ENCODE measurements at regions not wholly inside any gene's neighbourhood (a gene's known extent, or its start where the extent isn't known, plus 50 kb on each side); places are given as distances from the start of the nearest gene placed in this dataset.

DNA sequence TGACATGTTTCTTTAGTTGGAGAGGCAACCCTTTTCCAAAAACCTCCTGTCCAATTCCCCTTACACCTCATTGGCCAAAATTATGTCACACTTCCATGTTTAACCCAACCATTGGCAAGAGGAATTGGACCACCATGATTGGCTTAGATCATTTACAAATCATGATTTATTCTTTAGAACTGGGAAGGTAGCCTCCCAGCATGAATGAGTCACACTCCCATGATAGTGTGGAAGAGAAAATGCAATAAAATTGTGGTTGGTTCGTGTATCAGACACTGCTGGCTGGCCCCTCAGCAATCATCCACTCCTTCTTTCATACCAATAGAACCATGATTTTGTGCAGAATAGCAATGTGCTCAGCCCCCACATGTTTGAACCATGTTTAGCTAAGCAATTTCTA lies 156.6 kb upstream of the ACVR2A start:
- peaks cover 9 to 22% (median 9%) of the 10 kb centered on the region in 3 experiments; a peak in 6 of 7 replicates for H3K36me3 Mint-ChIP-seq (ENCODE audit: insufficient read depth in 1 of 3, low read depth in 3 of 3)
- no peak for DNase-seq
- no peak overlapping the region for H3K23ac ChIP-seq (ENCODE audit: insufficient read length, low read depth, low read length)
- H4K20me1 ChIP-seq (ENCODE audit: control insufficient read depth, insufficient read depth, insufficient read length), result no peaks in the 10 kb centered on the region
- no peak overlapping the region for H3T11ph ChIP-seq (ENCODE audit: low read length)
- no peaks in the 10 kb centered on the region for H3K4me1 ChIP-seq (ENCODE audit: insufficient read depth, low read length)
- H3K4me1 Mint-ChIP-seq, result peaks cover 10 to 16% of the 10 kb centered on the region in 2 experiments
- peaks cover 13 to 20% of the 10 kb centered on the region in 2 experiments; a peak in 4 of 5 replicates for H3K9me3 Mint-ChIP-seq
- no peaks in the 10 kb centered on the region for H3K79me2 ChIP-seq (ENCODE audit: insufficient read depth, low read length)
- H2BK12ac ChIP-seq (ENCODE audit: insufficient read length, low read depth, low read length), result no peak overlapping the region
- no peak overlapping the region for H3K14ac ChIP-seq (ENCODE audit: insufficient read depth, low read length)
- no peak overlapping the region for H3K18ac ChIP-seq (ENCODE audit: insufficient read length, low read depth, low read length)
- no peaks in the 10 kb centered on the region for H3K27me3 ChIP-seq (ENCODE audit: insufficient read depth, low read length)
- H3K56ac ChIP-seq (ENCODE audit: insufficient read length, low read depth, low read length), result no peak overlapping the region
- H3K27ac ChIP-seq (ENCODE audit: insufficient read length, low read depth, low read length), result no peak overlapping the region
- H3K4ac ChIP-seq (ENCODE audit: low read depth, low read length), result no peak overlapping the region
- H3K9ac ChIP-seq (ENCODE audit: extremely low read depth, insufficient read length, low read length), result no peak overlapping the region
- no peak overlapping the region for H3K4me2 ChIP-seq (ENCODE audit: insufficient read depth, insufficient read length, low read length)
- peaks cover 5% of the 10 kb centered on the region for H3K9me3 ChIP-seq (ENCODE audit: control insufficient read depth, low read depth, low read length)
- TF ChIP-seq, protein P1, sequence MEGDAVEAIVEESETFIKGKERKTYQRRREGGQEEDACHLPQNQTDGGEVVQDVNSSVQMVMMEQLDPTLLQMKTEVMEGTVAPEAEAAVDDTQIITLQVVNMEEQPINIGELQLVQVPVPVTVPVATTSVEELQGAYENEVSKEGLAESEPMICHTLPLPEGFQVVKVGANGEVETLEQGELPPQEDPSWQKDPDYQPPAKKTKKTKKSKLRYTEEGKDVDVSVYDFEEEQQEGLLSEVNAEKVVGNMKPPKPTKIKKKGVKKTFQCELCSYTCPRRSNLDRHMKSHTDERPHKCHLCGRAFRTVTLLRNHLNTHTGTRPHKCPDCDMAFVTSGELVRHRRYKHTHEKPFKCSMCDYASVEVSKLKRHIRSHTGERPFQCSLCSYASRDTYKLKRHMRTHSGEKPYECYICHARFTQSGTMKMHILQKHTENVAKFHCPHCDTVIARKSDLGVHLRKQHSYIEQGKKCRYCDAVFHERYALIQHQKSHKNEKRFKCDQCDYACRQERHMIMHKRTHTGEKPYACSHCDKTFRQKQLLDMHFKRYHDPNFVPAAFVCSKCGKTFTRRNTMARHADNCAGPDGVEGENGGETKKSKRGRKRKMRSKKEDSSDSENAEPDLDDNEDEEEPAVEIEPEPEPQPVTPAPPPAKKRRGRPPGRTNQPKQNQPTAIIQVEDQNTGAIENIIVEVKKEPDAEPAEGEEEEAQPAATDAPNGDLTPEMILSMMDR (conservative IDR thresholded peaks at IDR 0.05), result no peak
- H3K4me3 Mint-ChIP-seq, result no peak overlapping the region
- H3K79me1 ChIP-seq (ENCODE audit: insufficient read depth, low read depth, low read length, poor library complexity, severe bottlenecking), result no peaks in the 10 kb centered on the region
- H4K91ac ChIP-seq (ENCODE audit: insufficient read length, low read depth, low read length), result no peak overlapping the region
- H4K8ac ChIP-seq (replicated peaks; ENCODE audit: insufficient read length, low read depth, low read length), result no peak overlapping the region
- no peak overlapping the region for H2AFZ ChIP-seq (ENCODE audit: low read length)
- H2BK15ac ChIP-seq (ENCODE audit: low read depth, low read length), result no peak overlapping the region
- H2BK5ac ChIP-seq (ENCODE audit: insufficient read length, low read length), result no peak overlapping the region
- H3K27me3 Mint-ChIP-seq (ENCODE audit: low read depth), result peaks cover 2% of the 10 kb centered on the region; the same call in 1 of the 2 replicates
- H4K5ac ChIP-seq (ENCODE audit: insufficient read length, low read depth, low read length), result no peak overlapping the region
- WGBS (ENCODE audit: extremely low coverage, insufficient read length, low lambda C conversion rate), result no CpG with 5 or more reads among the region's 1 CpG
- H3K23me2 ChIP-seq (ENCODE audit: insufficient read length, low read depth, low read length, poor library complexity, severe bottlenecking), result no peaks in the 10 kb centered on the region
- H3K27ac Mint-ChIP-seq, result no peak overlapping the region
- H2BK20ac ChIP-seq (ENCODE audit: low read depth, low read length, poor library complexity, severe bottlenecking), result no peak overlapping the region
- H2AK5ac ChIP-seq (ENCODE audit: insufficient read length, low read length), result no peak overlapping the region
- no peak overlapping the region for H2BK120ac ChIP-seq (ENCODE audit: low read depth, low read length, poor library complexity, severe bottlenecking)
